HT-29 (cell line): ENCODE measurements at regions not wholly inside any gene's neighbourhood (a gene's known extent, or its start where the extent isn't known, plus 50 kb on each side); places are given as distances from the start of the nearest gene placed in this dataset.
A peak's percentile ranks its signal among the peaks of the same experiment; 100 is the strongest.
"Not testable (repeated sequence)": the region's sequence is repeated elsewhere in the genome, so short reads cannot be mapped to it uniquely, and the experiment has no call there.

Experiments used
- DNase-seq: peaks from one replicate; pipeline ENCODE4 v3.0.0-alpha.2; 2015; ENCODE audit warnings: low spot score

GRCh38 chr5:62154758-62155157, 151.2 kb upstream of the KIF2A start:
- DNase-seq = no peak

- no peak for DNase-seq
Observed at GRCh38 chr5:62155988-62156387, 150.0 kb upstream of the KIF2A start.

DNA sequence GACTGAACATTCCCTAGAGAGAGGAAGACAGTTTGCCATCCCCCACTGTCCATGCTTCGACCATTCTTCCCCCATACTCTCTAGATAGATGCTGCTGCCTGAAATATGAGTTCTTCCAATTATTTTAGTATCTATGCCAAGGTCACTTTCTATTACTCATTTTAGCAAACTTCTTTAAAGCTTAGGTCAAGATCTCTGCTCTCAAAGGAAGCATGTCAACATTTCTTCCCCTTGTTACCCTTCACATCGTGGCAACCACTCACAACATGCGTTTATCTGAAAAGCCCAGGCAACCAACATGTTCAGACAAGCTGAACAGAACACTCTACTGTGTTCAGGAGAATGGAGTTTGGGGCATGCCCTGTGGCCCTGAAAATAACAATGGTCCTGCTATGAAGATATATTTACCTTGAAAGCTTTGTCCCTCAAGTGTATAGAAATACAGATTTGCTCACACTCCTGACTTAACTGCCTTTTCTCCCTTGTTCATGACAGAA, 138.4 kb upstream of the KIF2A start:
- DNase-seq = no peak

DNA sequence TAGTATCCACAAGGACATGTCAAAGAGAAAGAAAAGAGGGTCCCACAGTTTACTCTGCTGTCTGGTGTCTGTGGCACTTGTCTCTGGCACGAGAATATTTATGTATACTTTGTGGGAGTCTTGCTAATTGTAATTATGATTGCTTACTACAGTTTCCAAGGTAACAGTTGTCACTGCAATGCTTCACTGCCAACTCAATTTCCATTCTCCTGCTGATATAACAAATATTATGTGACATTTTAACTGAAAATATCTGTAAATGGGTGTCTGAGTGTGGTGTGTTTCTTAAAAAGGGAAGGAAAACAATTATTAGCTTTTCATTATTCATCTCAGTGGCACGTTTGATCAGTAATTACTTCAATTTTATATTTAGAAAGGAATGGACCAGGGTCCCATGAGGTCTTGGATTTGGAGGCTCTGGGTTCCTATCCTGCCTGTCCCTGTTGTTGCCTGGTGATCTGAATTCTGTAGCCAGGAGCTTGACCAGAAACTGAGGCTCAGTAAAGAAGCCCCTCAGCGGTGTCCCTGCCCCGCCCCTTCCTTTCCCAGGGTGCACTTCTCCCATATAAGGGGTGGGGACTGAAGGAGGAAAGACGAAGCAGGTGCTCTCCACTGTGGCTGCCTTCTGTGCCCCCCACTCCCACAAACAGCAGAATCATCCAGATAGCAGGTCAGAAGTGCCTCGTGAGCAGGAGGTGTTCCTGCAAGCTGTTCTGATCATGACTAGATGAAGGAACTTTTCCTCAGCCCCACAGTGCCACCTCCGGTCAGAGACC, 137.3 kb upstream of the KIF2A start:
- DNase-seq = no peak

GRCh38 chr5:62178258-62178657, 127.7 kb upstream of the KIF2A start:
- no peak for DNase-seq

DNA sequence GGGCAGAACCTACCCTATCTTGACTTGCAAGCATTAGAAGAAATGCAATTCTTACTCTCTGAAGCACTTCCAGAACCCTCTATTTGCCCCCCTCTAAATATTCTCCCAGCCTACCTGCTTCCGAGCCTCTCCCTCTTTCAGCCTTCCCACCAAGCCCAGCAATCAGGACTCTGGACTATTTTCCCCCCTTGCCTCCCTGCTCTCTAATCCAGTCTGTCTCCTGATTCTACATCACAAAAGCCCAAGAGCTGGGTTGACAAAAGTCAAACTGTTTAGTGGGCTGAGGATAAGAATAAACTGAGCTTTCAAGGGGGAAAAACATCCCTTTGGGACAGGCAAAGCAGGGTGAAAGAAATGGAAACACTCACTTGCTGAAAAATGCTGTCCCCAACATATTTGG, 123.2 kb upstream of the KIF2A start:
- no peak for DNase-seq

- DNase-seq = no peak
Observed at GRCh38 chr5:62183727-62184126, 122.3 kb upstream of the KIF2A start.

DNA sequence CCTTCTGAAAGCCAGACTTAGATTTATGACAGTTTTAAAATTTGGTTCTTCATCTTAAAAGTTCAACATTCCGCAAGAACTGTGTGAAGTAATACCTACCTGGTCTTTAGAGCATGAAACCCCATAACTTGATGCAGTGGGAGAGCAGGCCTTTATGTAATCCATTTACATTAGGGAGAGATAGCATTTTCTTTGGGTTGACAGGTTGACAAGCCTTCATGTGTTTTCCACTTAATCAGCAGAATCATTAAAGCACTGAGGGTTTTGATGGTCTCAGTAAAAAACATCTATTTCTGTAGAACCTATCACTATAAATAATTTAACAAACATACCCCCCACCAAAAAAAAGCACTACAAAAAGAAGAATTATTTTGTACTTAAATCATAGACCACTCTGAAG, 121.6 kb upstream of the KIF2A start:
- no peak for DNase-seq

DNA sequence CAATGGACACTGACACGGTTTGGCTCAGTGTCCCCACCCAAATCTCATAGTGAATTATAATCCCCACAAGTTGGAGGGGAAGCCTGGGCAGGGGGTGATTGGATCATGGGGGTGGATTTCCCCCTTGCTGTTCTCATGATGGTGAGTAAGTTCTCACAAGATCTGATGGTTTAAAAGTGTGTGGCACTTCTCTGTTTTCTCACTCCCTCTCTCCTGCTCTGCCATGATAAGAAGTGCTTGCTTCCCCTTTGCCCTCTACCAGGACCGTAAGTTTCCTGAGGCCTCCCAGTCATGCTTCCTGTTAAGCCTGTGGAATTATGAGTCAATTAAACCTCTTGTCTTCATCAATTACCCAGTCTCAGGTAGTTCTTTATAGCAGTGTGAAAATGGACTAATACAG, 115.8 kb upstream of the KIF2A start:
- DNase-seq = no peak

GRCh38 chr5:62190931-62191330, 115.1 kb upstream of the KIF2A start:
- no peak for DNase-seq

GRCh38 chr5:62192958-62193357, 113.0 kb upstream of the KIF2A start:
- DNase-seq = no peak

- DNase-seq = not testable (repeated sequence)
Observed at GRCh38 chr5:62196532-62196931, 109.5 kb upstream of the KIF2A start.

DNA sequence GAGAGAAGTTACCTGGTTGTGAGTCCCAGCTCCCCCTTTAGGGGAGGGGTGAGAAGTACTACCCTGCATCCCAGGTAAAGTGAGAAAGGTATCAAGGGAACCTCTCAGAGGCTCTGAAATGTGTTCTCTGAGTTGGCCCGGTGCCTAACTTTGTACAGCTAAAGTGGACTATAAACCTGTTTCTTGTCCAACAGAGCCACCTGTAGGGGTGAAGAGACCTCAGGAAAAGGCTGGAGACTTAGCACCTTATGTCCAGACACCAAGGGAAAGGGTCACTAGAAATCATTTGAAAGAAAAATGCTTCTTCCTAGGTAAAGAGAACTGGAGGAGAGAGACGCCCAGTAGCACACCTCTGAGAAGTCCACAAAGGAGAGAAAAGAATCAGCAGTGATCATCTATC, 108.3 kb upstream of the KIF2A start:
- no peak for DNase-seq

DNA sequence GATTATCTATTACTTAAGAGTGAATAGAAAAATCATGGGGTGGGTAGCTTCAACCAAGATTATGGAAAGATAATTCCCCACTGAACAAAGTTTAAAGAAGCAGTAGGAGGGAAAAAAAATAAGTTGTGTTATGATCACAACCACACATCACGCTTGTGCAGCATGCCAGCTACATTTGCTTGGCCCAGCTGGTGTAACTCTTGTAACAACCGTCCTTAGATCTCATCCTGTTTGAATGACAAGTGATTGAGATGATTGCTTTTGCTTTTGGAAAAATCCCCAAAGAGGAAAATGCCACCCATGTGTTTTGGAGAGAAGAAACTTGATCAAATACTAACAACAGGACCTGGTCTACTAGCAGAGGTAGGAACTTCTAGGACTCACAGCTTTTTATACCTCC, 107.6 kb upstream of the KIF2A start:
- DNase-seq = no peak

GRCh38 chr5:62199792-62200716, 106.0 kb upstream of the KIF2A start:
- no peak for DNase-seq

- DNase-seq = peak; percentile 25
Observed at GRCh38 chr5:62206150-62206829, 99.7 kb upstream of the KIF2A start.

DNA sequence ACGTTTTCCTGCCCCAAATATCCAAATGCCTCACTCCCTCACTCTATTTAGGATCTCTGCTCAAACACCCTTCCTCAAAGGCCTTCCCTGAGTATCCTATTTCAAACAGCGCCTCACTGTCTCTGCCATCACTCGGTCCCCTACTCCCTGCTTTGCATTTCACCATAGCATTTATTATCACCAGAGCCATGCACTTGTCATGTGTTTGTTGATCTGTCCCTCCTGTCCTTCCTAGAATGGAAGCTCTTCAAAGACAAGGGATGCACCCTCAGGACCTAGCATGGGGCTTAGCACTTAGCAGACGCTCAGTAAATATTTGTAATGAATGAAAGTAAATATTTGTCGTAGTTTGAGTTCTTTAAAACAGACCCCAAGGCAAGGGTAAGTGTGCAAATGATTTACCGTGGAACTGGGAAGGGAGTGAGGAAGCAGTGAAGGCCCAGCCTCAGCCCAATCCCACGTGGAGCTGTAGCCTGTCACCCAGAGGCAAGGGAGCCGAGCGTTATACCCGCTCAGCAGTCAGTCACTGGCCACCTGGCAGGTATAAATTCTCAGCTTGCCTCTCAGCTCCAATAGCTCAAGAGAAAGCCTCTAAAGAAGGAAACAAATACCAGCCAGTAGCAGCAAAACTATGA, 97.7 kb upstream of the KIF2A start:
- DNase-seq = no peak

DNA sequence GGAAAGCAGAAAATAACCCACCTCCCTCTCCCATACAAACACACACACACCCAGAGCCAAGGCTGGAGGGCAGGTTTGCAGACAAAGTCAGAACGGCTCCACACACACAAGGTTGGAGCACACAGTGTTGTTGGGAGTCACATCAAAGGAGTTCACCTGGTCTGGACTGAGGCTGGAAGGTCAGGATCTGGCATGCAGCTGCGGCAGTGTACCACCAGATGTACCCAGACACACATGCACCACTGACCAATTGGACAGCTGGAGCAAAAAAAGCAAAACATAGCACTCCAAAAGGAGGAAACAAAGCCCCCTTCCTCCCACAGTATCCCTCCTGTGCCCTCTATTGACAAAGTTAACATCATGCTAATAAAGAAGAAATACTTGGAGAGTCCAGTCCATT, 94.6 kb upstream of the KIF2A start:
- no peak for DNase-seq

DNA sequence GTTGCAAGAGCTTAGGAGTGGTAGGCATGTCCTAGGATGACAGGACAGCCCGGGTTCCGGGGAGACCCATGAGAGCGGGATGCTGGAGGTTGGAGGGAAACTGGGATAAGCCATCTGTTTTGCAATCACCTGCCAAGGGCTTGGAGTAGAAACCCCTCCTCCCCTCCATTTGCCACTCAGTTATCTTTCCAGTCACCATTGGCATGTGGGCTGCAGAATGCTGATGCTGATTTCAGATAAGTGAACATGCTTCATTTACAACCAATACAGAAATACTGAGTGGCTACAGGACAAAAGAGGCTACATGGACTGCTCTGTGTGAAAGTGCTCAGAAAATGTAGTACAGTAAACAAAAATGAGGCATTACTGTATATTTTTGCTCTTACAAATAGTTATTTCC, 93.4 kb upstream of the KIF2A start:
- no peak for DNase-seq

GRCh38 chr5:62214701-62215100, 91.3 kb upstream of the KIF2A start:
- DNase-seq = no peak

DNA sequence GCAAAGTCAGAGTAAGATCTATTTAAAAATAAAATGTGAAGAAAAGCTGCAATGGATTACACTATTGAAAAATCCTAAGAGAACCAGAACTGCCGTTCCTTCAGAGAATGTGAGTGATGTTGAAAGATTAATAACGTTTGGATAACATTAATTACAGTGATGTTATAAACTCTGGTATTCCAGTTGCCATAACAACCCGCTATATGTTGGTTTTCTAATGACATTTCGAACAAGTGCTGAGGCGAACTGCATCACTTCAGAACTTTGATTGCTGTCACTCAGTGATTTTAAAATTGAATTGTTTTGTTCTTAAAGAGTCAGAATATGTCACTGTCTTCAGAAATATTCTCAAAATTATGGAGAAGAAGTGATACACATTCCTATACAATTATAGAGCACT, 89.4 kb upstream of the KIF2A start:
- not testable (repeated sequence) for DNase-seq

DNA sequence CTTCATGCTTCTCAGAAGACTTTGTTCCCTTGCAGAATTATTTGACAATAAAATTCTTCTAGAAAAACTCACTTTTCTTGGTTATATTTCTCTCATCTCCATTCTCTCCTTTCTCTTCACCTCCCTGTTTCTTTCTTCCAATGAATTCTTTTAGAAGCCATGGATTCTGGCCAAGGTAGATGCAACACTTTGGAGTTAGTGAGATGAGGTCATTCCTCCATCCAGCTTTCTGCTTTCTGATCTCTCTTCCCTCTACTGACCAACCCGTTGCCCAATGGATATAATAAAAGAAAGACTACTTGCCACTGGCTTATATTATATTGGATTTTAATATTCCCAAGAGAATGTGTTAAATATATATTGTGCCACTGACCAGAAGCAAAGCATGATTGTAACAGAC, 88.9 kb upstream of the KIF2A start:
- not testable (repeated sequence) for DNase-seq
